Amniotic epithelial cell (primary cell): ENCODE measurements at regions not wholly inside any gene's neighbourhood (a gene's known extent, or its start where the extent isn't known, plus 50 kb on each side); places are given as distances from the start of the nearest gene placed in this dataset.

ENCODE experiments used
- DNase-seq: peaks from one replicate; pipeline ENCODE4 v3.0.0-alpha.2; 2010; ENCODE audit warnings: low read depth

DNA sequence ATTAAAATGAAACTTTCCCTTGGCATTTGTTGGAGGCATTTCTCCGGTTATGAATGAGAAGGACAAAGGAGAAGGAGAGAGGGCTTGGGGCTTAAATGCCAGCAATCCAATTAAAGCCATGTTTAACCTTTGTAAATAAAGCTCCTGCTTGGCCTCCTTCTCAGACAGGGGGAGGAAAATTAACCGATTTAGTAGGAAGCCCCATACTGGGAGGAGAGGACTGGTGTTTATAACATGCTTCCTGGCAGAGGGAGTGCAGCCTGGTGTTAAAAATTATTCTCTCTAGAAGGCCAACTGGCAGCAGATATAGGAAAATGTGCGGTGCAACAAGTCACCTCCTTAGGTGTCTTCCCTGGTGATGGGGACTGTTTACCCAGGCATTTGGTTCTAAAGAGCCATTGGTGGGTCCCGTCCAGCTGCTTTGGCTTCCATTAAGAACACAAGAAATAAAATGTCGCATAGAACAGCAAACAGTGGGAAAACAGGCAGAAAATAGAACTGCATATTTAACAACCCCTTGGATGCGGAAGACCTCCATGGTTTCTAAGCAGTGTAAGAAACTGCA lies 846.5 kb downstream of the TYW1 start:
- no peak for DNase-seq

GRCh38 chr7:67843615-67844014 lies 847.0 kb downstream of the TYW1 start:
- DNase-seq, result no peak

DNA sequence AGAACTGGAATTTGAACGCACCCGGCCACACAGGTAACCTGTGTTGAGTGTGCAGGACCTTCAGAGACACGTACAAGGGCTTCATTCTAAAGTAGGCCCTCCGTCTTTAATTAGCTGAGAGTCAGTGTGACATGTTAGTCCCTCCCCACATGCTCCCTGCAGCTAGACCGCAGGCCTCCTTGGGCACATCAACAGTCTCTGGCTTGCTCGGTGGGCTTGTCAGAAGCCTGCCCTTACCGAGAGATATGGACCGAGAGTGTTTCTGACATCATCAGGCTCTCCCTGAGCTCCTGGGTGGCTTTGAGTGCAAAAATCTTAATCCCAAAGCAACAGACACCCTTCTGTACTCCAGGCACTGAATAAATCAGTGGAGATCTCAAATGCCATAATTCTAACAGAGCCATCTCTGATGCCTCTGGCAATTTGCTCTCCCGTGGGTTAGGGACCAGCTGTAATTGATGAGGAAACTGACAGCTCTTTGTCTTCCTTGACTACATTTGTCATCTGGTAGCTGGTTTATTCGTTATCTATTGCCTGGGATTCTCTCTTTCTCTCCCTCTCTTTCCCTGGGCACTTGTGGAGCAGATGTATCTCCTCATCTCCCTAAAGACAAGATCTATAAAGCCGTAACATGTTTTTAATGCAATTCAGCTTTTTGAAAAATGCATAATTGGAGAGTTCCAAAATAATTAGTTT lies 850.6 kb downstream of the TYW1 start:
- DNase-seq, result no peak

DNA sequence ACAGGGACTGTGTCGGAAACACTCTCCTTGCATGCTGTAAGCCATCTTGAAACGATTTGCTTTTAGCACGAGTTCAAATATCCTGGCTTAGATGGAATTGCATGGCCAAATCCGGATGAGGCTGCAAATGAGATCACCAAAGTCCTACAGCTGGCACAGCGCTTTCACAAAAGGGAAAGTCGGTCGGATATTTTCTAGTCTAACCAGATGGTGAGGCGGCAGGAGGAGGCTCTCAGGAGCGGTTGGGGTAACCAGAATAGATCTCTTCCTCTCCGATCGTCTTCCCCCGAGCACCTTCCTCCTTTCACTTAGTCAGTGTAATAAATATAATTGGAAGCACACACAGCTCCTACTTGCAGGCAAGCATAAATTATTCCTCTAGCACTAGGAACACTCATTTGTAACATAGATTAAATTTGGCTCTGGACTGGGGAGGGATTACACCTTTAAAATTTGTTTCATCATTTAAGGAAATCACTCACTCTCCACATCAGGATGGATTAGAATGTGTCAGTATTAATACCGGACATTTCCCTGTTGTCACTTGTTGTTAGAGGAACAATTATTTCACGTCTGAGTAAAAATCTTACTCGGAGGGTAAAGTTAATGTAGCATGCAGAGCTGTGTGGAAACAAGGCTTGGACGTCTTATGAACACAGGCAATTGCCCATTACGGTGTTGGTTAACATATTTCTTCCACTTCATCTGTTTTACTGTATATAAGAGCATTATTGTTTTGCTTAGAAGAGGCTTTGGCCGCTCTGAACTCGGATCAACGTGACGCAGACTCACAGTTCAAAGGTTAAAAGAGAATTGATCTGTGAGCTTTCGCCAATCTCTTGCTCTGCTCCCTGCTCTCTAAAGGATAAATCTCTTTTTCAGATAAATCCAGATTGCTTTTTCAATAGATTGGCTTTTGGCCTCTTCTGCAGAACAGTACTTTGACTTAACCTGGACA lies 857.9 kb downstream of the TYW1 start:
- DNase-seq, result no peak

DNA sequence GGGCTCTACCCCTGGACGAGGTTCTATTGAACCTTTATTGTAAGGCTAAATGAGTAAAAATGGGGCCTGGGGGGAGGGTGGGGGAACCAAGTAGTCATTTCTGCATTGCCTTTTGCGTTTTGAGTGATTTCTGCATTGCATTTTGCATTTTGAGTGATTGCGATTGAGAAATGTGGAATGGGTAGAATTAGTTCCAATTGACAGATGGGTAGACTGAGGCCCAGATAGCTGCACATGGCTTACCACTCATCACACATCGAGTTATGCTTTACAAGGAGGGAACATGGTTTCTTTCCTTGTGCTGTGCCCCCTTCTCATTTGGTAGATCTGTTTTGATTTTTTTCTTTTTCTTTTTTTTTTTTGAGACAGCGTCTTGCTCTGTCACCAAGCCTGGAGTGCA lies 858.7 kb downstream of the TYW1 start:
- no peak for DNase-seq

- no peak for DNase-seq
Observed at GRCh38 chr7:67856046-67856445, 859.4 kb downstream of the TYW1 start.

GRCh38 chr7:67857698-67858097 lies 861.1 kb downstream of the TYW1 start:
- no peak for DNase-seq

DNA sequence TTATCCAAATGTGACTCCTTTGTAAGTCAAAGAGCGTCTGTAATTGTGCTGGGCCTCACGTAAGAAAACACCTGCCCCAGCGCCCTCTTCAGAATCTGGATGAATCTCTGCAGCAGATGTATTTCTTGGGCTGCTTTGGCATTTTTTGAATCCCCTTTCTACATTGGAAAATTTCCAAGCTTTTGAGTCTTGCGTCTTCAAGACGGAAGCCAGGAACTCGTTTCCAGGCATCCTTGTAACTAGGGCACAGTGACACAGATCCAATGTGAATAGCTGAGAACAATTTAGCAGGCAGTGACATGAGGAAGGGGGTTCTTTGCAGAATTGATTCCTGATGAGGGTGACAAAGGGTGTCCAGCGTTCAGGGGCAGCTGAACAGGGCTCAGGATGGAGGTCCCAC lies 862.3 kb downstream of the TYW1 start:
- no peak for DNase-seq

- no peak for DNase-seq
Observed at GRCh38 chr7:67863911-67864310, 867.3 kb downstream of the TYW1 start.

GRCh38 chr7:67866054-67866453 lies 869.4 kb downstream of the TYW1 start:
- DNase-seq, result no peak

DNA sequence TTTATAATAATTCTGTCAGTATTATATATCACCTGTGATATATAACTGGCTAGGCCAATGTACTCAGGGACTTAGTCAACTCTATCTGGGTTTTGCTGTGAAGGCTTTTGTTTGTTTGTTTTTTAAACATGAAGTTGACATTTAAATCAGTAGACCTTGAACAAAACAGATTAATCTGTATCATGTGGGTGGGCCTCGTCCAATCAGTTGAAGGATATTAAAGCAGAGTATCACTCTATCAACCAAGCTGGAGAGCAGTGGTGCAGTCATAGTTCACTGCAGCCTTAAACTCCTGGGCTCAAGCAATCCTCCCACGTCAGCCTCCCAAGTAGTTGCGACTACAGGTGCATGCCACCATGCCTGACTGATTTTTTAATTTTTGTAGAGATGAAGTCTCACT lies 870.2 kb downstream of the TYW1 start:
- no peak for DNase-seq

DNA sequence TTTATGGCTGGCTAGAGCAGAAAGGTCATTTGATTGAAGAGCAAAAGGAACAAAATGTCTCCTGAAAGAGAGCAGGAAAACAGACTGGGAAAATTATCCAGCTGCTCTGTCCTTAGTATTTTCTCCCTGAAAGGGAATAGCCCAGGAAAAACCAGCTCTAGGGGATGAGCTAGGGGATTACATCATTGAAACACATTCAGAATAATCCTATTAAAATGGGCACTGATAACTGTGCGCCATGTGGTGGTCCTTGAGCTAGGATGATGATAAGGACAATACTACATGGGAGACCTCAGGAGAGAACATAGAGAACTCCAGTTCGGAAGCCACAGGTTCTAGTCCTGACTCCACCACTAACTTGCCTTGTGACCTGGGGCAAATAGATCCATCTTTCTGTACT lies 873.8 kb downstream of the TYW1 start:
- DNase-seq, result no peak

DNA sequence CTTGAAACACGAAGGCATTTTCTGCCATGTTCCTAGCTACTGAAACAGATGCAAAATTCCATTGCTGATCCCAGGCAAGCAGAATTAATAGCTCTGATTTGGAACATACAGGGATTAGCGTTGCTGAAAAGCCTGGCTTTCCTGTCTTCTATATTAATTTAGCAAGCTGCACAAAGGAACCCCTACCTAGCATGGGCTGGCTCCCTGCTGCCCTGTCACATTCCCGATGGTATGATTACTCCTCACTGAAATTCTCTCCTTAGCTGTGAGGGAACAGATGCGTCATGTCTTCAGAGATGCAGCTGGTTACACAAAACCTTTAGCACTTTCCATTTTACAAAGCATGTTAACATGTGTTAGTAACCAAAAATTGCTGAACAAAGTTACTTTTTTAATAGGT lies 878.9 kb downstream of the TYW1 start:
- DNase-seq, result no peak

DNA sequence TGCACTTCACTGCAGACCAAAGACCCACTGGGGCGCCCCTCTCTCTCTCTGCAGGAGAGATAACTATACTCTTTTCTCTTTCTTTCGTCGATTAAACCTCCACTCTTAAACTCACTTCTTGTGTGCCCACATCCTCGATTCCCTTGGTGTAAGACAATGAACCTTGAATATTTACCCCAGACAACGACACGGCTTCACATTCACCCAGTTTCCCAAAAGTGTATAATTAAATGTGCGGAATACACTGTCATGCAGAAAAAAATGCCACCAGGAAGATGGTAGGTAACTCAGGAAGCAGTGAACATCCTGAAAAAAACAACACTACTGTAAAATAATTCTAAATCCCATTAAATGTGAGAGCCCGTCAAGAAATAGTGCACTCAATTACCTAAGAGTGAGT lies 882.2 kb downstream of the TYW1 start:
- DNase-seq, result no peak

GRCh38 chr7:67882843-67883242 lies 886.2 kb downstream of the TYW1 start:
- DNase-seq, result no peak

DNA sequence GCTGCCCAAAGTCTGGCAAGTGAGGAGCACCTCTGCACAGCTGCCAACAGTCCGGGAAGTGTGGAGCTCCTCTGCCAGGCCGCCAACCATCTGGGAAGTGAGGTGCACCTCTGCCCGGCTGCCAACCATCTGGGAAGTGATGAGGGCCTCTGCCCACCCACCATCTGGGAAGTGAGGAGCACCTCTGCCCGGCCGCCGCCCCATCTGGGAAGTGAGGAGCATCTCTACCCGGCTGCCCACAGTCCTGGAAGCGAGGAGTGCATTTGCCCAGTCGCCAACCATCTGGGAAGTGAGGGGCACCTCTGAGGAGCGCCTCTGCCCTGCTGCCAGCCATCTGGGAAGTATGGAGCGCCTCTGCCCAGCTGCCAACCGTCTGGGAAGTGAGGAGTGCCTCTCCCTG lies 893.7 kb downstream of the TYW1 start:
- no peak for DNase-seq

- no peak for DNase-seq
Observed at GRCh38 chr7:67894746-67895145, 898.1 kb downstream of the TYW1 start.

GRCh38 chr7:67896721-67897120 lies 900.1 kb downstream of the TYW1 start:
- DNase-seq, result no peak

DNA sequence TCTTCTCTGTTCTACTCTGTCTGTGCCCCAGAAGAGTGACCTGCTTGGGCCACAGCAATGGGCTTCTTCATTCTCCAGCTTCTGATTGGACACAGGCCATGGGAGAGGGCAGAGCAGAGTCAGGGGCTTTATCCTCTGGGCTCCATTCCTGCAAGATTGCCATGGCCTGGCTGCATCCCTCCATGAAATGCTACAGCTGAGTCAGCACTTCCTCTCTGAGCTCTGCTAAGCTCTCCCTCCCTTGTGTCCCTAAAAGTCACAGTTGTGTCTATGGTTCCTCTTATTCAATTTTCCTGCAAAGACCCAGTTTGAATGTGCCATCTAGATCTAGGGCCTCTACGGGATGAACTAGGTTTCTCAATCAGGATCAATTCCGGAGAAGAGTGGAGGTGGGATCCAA lies 903.8 kb downstream of the TYW1 start:
- no peak for DNase-seq

DNA sequence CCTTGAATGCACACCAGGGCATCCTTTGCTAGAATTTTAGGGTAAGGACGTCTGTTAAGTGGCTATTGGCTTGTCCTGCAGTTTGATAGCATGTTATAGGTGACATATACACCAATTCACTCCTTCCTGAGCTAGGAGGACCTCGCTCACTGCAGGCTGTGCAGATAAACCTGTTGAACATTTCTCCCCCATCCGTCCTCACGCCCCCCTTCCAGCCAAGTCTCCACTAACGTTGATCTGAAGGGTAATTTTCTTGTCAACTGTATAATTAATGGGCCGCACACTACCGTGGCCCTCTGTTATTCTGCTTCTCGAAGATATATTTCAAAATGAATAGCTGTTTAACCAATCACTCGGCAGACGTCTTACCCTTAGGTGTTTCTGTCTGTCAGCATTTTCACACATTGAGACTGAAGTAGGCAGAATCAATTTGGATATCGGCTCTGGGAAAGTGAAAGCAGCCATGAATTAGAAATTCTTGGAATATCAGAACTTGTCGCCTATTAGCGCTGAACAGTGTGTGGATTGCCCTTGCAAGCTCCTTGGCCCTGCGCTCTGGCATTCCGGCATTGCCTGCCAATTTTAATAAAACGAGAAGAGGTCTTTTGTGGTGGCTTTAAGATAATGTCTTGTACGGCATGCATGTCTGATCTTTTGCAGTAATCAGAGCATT lies 905.3 kb downstream of the TYW1 start:
- DNase-seq, result no peak

GRCh38 chr7:67907792-67908191 lies 911.2 kb downstream of the TYW1 start:
- no peak for DNase-seq

DNA sequence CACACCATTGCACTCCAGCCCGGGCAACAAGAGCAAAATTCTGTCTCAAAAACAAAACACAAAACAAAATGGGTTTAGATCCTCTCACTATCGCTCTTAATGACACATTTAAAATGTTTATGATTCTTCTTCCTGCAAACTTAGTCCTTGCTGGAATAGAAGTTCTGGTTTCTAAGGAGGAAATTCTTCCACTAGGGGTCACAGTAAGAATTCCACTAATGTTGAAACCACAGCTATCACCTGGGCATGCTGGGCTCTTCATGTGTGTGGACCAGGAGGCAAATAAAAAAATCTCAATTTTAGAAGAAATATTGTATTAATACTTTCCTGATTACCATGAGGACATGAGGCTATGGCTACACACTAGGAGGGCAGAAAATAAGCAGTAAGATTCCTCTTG lies 915.8 kb downstream of the TYW1 start:
- no peak for DNase-seq

GRCh38 chr7:67913604-67914003 lies 917.0 kb downstream of the TYW1 start:
- peak; percentile 3 for DNase-seq
